ENCODE measurements at regions not wholly inside any gene's neighbourhood (a gene's known extent, or its start where the extent isn't known, plus 50 kb on each side); places are given as distances from the start of the nearest gene placed in this dataset.

- Histone ChIP-seq H3K4me3 (no peak overlapping the region), H3K27me3 (ENCODE audit: insufficient read depth in 3 of 3, low read length in 2 of 3) (no peaks in the 10 kb centered on the region), H3K36me3 (ENCODE audit: insufficient read depth in 1 of 2, low read depth in 1 of 2) (no peaks in the 10 kb centered on the region), H3K27ac (no peak overlapping the region), H3K9me3 (no peaks in the 10 kb centered on the region), H3K4me1 (no peaks in the 10 kb centered on the region)
- 78 to 88% (median 81%) methylated on average over 3 of the region's 3 CpGs for WGBS, 3 donors
- TF ChIP-seq, protein P1, sequence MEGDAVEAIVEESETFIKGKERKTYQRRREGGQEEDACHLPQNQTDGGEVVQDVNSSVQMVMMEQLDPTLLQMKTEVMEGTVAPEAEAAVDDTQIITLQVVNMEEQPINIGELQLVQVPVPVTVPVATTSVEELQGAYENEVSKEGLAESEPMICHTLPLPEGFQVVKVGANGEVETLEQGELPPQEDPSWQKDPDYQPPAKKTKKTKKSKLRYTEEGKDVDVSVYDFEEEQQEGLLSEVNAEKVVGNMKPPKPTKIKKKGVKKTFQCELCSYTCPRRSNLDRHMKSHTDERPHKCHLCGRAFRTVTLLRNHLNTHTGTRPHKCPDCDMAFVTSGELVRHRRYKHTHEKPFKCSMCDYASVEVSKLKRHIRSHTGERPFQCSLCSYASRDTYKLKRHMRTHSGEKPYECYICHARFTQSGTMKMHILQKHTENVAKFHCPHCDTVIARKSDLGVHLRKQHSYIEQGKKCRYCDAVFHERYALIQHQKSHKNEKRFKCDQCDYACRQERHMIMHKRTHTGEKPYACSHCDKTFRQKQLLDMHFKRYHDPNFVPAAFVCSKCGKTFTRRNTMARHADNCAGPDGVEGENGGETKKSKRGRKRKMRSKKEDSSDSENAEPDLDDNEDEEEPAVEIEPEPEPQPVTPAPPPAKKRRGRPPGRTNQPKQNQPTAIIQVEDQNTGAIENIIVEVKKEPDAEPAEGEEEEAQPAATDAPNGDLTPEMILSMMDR (IDR thresholded peaks at IDR 0.05) = no peak
- intact Hi-C loops (cut with DNase I) = no loop called here
- DNase-seq = no peak
- ATAC-seq = no peak
These were observed 120.4 kb upstream of the SERPINE2 start for GRCh38 chr2:224159345-224159928.

GRCh38 chr2:224158831-224159230 lies 119.7 kb upstream of the SERPINE2 start:
- Histone ChIP-seq H3K36me3 (ENCODE audit: insufficient read depth in 1 of 2, low read depth in 1 of 2) (no peaks in the 10 kb centered on the region), H3K27ac (no peak overlapping the region), H3K4me1 (no peaks in the 10 kb centered on the region), H3K9me3 (no peaks in the 10 kb centered on the region), H3K4me3 (no peak overlapping the region), H3K27me3 (ENCODE audit: insufficient read depth in 3 of 3, low read length in 2 of 3) (no peaks in the 10 kb centered on the region)
- intact Hi-C loops (cut with DNase I) = no loop called here
- TF ChIP-seq, protein P1 (IDR thresholded peaks at IDR 0.05) = no peak
- no peak for ATAC-seq
- no peak for DNase-seq

DNA sequence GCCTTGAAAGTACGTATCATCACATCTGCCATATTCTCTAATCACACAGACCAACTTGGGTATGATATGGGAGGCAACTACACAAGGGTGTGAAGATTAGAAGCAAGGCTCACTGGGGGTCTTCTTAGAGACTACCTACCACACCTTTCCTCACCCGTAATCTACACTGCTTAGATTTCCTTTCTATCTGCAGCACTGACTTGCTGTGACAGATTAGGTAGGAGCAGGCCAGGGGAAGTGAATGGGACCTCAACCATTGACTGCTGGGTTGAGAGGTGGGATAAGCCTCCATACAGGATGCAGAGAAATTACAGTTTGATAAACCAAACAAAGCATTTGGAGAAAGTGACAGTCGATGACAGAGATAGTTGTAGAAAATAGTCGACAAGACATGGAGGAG lies 119.0 kb upstream of the SERPINE2 start:
- Histone ChIP-seq H3K4me1 (no peaks in the 10 kb centered on the region), H3K9me3 (no peaks in the 10 kb centered on the region), H3K27ac (no peak overlapping the region), H3K36me3 (ENCODE audit: insufficient read depth in 1 of 2, low read depth in 1 of 2) (no peaks in the 10 kb centered on the region), H3K27me3 (ENCODE audit: insufficient read depth in 3 of 3, low read length in 2 of 3) (no peaks in the 10 kb centered on the region), H3K4me3 (no peak overlapping the region)
- TF ChIP-seq, protein P1 (IDR thresholded peaks at IDR 0.05) = no peak
- no peak for DNase-seq
- no peak for ATAC-seq
- 83 to 91% (median 86%) methylated on average over 4 of the region's 4 CpGs for WGBS, 3 donors
- intact Hi-C loops (cut with DNase I) = no loop called here

DNA sequence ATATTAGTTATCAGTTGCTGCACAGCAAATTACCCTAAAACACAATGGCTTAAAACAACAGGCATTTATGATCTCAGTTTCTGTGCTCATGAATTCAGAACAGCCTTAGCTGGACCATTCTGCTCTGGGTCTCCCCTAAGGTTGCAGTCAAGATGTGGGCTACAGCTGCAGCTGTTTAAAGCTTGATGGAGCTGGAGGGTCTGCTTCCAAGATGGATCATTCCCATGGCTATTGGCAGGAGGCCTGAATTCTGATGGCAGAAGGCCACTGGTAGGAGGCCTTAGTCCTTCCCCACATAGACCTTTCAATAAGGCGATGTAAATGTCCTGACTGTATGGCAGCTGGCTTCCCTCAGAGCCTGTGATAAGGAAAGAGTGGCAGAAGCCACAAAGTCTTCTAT lies 118.6 kb upstream of the SERPINE2 start:
- no peak overlapping the region for H3K4me3 ChIP-seq
- DNase-seq (no peak), ATAC-seq (no peak)
- no peaks in the 10 kb centered on the region for H3K27me3 ChIP-seq (ENCODE audit: insufficient read depth in 3 of 3, low read length in 2 of 3)
- H3K4me1 ChIP-seq = no peaks in the 10 kb centered on the region
- 25 to 66% (median 62%) methylated on average over 1 of the region's 1 CpG for WGBS, 3 donors
- no peaks in the 10 kb centered on the region for H3K36me3 ChIP-seq (ENCODE audit: insufficient read depth in 1 of 2, low read depth in 1 of 2)
- H3K9me3 ChIP-seq = no peaks in the 10 kb centered on the region
- intact Hi-C loops (cut with DNase I) = no loop called here
- TF ChIP-seq, protein P1 (IDR thresholded peaks at IDR 0.05) = no peak
- no peak overlapping the region for H3K27ac ChIP-seq

DNA sequence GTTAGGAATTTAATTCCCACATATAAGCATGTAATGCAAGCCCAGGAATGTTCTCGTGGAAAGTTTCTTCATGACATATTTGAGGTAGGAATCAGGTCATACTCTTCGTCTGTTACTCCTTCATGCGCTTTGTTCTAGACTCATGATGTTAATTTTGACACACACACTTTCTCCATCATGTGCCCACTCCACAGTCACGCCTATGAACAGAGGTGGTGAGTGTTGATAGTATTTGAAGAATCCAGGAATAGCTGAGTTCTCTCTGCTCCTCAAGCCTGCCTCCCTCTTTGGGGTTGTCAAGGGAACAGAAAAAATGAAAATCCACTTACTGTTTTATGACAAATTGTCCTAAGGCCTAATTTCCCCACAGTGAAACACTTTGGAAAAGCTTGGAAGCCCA lies 117.3 kb upstream of the SERPINE2 start:
- TF ChIP-seq, protein P1 (IDR thresholded peaks at IDR 0.05) = no peak
- Histone ChIP-seq H3K36me3 (ENCODE audit: insufficient read depth in 1 of 2, low read depth in 1 of 2) (no peaks in the 10 kb centered on the region), H3K9me3 (no peaks in the 10 kb centered on the region), H3K4me1 (no peaks in the 10 kb centered on the region), H3K4me3 (no peak overlapping the region), H3K27ac (no peak overlapping the region), H3K27me3 (ENCODE audit: insufficient read depth in 3 of 3, low read length in 2 of 3) (no peaks in the 10 kb centered on the region)
- intact Hi-C loops (cut with DNase I) = no loop called here
- WGBS, 3 donors = 85 to 91% (median 89%) methylated on average over 4 of the region's 4 CpGs
- no peak for ATAC-seq
- DNase-seq = no peak

Data from psoas muscle (tissue), 7 donors.